Tibial nerve (tissue), 4 donors: ENCODE measurements at regions not wholly inside any gene's neighbourhood (a gene's known extent, or its start where the extent isn't known, plus 50 kb on each side); places are given as distances from the start of the nearest gene placed in this dataset.
"Not testable (repeated sequence)": the region's sequence is repeated elsewhere in the genome, so short reads cannot be mapped to it uniquely, and the experiment has no call there.

ENCODE experiments used
- DNase-seq, 2 donors: peaks; one replicate each; pipeline ENCODE4 v3.0.0-alpha.2; 2019; ENCODE audit warnings: low spot score in 2 of 2
- H3K27ac ChIP-seq, 4 donors: fragments of 200-600 bp; sonication (generic) in 3 of 4; one replicate each; pipeline ENCODE4 v1.5.1; 2017 to 2019; ENCODE audit warnings: mild to moderate bottlenecking in 1 of 4
- H3K27me3 ChIP-seq, 2 donors: fragments of 200-600 bp; sonication (generic) in 1 of 2; one replicate each; pipeline versions ENCODE4 v1.5.1 to v1.6.0; 2017 to 2019
- H3K36me3 ChIP-seq, 3 donors: fragments of 200-600 bp; sonication (generic); one replicate each; pipeline ENCODE4 v1.5.1; 2018 to 2019
- H3K4me1 ChIP-seq, 4 donors: fragments of 200-600 bp; sonication (generic) in 3 of 4; one replicate each; pipeline ENCODE4 v1.5.1; 2017 to 2019
- H3K4me3 ChIP-seq, 4 donors: fragments of 200-600 bp; sonication (generic) in 3 of 4; one replicate each; pipeline ENCODE4 v1.5.1; 2017 to 2019; ENCODE audit warnings: mild to moderate bottlenecking in 1 of 4, moderate library complexity in 1 of 4
- H3K9me3 ChIP-seq, 4 donors: fragments of 200-600 bp; sonication (generic) in 3 of 4; one replicate each; pipeline ENCODE4 v1.5.1; 2017 to 2019
- CTCF ChIP-seq, 5 experiments: fragments of 200-600 bp in 3 of 5; fragments of 450-650 bp in 2 of 5; sonication (generic) in 3 of 5; IDR thresholded peaks; one replicate each; pipeline ENCODE4 v1.5.1; 2016 to 2019; ENCODE audit warnings: antibody characterized with exemption in 5 of 5, mild to moderate bottlenecking in 3 of 5, moderate library complexity in 2 of 5
- EP300 ChIP-seq, 2 donors: sonication (generic); formaldehyde crosslinking; IDR thresholded peaks; one replicate each; pipeline ENCODE4 v1.6.1; 2017; ENCODE audit warnings: antibody characterized with exemption in 2 of 2, mild to moderate bottlenecking in 1 of 2
- POLR2A ChIP-seq, 2 donors: fragments of 450-650 bp; IDR thresholded peaks; one replicate each; pipeline ENCODE4 v1.6.1; 2017; ENCODE audit warnings: antibody characterized with exemption in 2 of 2, mild to moderate bottlenecking in 2 of 2, moderate library complexity in 2 of 2
- WGBS, 2 donors: methylation state at CpG; one replicate each; pipeline ENCODE4 v1.1.5; 2018; 5-methylcytosine and 5-hydroxymethylcytosine counted together

GRCh38 chr2:5019324-5019723, 672.9 kb upstream of the SOX11 start:
- H3K36me3 ChIP-seq: no peaks in the 10 kb centered on the region
- no peaks in the 10 kb centered on the region for H3K27me3 ChIP-seq
- no peak for DNase-seq
- H3K4me3 ChIP-seq: no peak overlapping the region
- H3K9me3 ChIP-seq: peaks cover 0 to 27% (median 1%) of the 10 kb centered on the region in 4 donors
- H3K27ac ChIP-seq: no peak overlapping the region
- 84 to 89% methylated on average over 5 of the region's 5 CpGs for WGBS, 2 donors
- H3K4me1 ChIP-seq: no peaks in the 10 kb centered on the region
- TF ChIP-seq EP300 (IDR thresholded peaks at IDR 0.05) (no peak), POLR2A (IDR thresholded peaks at IDR 0.05) (no peak)

GRCh38 chr2:5020116-5020875, 671.9 kb upstream of the SOX11 start:
- Histone ChIP-seq H3K4me3 (no peak overlapping the region), H3K27ac (no peak overlapping the region), H3K9me3 (peaks cover 0 to 29% (median 1%) of the 10 kb centered on the region in 4 donors), H3K27me3 (no peaks in the 10 kb centered on the region), H3K4me1 (no peaks in the 10 kb centered on the region), H3K36me3 (no peaks in the 10 kb centered on the region)
- DNase-seq: no peak
- 62 to 68% methylated on average over 8 of the region's 8 CpGs for WGBS, 2 donors
- no peak for TF ChIP-seq EP300 (IDR thresholded peaks at IDR 0.05)
- no peak for TF ChIP-seq CTCF (IDR thresholded peaks at IDR 0.05)
- TF ChIP-seq POLR2A (IDR thresholded peaks at IDR 0.05): no peak

- Histone ChIP-seq H3K27ac (no peak overlapping the region), H3K36me3 (no peaks in the 10 kb centered on the region), H3K9me3 (peaks cover 0 to 29% (median 1%) of the 10 kb centered on the region in 4 donors), H3K4me1 (no peaks in the 10 kb centered on the region), H3K27me3 (no peaks in the 10 kb centered on the region), H3K4me3 (no peak overlapping the region)
- WGBS, 2 donors: 45 to 54% methylated on average over 2 of the region's 2 CpGs
- DNase-seq: no peak
- TF ChIP-seq POLR2A (IDR thresholded peaks at IDR 0.05): no peak
- no peak for TF ChIP-seq CTCF (IDR thresholded peaks at IDR 0.05)
These were observed 671.0 kb upstream of the SOX11 start for GRCh38 chr2:5021136-5021535.

- Histone ChIP-seq H3K9me3 (peaks cover 0 to 29% (median 1%) of the 10 kb centered on the region in 4 donors), H3K36me3 (no peaks in the 10 kb centered on the region), H3K4me3 (no peak overlapping the region), H3K27ac (no peak overlapping the region), H3K4me1 (no peaks in the 10 kb centered on the region), H3K27me3 (no peaks in the 10 kb centered on the region)
- no peak for DNase-seq
- TF ChIP-seq EP300 (IDR thresholded peaks at IDR 0.05) (no peak), POLR2A (IDR thresholded peaks at IDR 0.05) (no peak), CTCF (IDR thresholded peaks at IDR 0.05) (no peak)
- 99% methylated on average over 3 of the region's 3 CpGs for WGBS, 2 donors
These were observed 670.1 kb upstream of the SOX11 start for GRCh38 chr2:5022061-5022460.

GRCh38 chr2:5022708-5023635, 669.2 kb upstream of the SOX11 start:
- H3K9me3 ChIP-seq: peaks cover 0 to 29% (median 1%) of the 10 kb centered on the region in 4 donors
- not testable (repeated sequence) for H3K4me1 ChIP-seq, DNase-seq, H3K27me3 ChIP-seq, H3K27ac ChIP-seq, H3K36me3 ChIP-seq, H3K4me3 ChIP-seq
